BJ (cell line): ENCODE measurements at regions not wholly inside any gene's neighbourhood (a gene's known extent, or its start where the extent isn't known, plus 50 kb on each side); places are given as distances from the start of the nearest gene placed in this dataset.
"Not testable (repeated sequence)": the region's sequence is repeated elsewhere in the genome, so short reads cannot be mapped to it uniquely, and the experiment has no call there.

ENCODE experiments used
- CTCF ChIA-PET: fragments of 350-600 bp; formaldehyde crosslinking; extraction: SDS; loops from one replicate; lab custom pipeline; 2021; ENCODE audit warnings: antibody characterized with exemption, inconsistent platforms; lab: Yijun Ruan, JAX
- POLR2A ChIA-PET: fragments of 300-600 bp; sonication (Branson Sonifier 250); formaldehyde crosslinking; extraction: SDS; loops from one replicate; lab custom pipeline; 2021; ENCODE audit warnings: antibody characterized with exemption; lab: Charles Lee
- DNase-seq: peaks from one replicate; pipeline ENCODE4 v3.0.0-alpha.2; 2011; ENCODE audit warnings: low read depth
- H3K27me3 ChIP-seq: 2 replicates; pipeline ENCODE4 v1.6.0; 2011; ENCODE audit warnings: low read length; ENCODE audit not compliant: control insufficient read depth, insufficient read depth
- H3K36me3 ChIP-seq: 2 replicates; pipeline ENCODE4 v1.5.1; 2011; ENCODE audit warnings: low read length; ENCODE audit not compliant: control insufficient read depth, insufficient read depth
- H3K4me3 ChIP-seq: 2 replicates; pipeline ENCODE4 v1.5.1; 2011; ENCODE audit warnings: low read depth, mild to moderate bottlenecking, control low read depth, low read length
- CTCF ChIP-seq: IDR thresholded peaks from 2 replicates; pipeline ENCODE4 v1.5.1; 2011; ENCODE audit warnings: low read depth, mild to moderate bottlenecking, control low read depth, inconsistent platforms, low read length, moderate library complexity; ENCODE audit not compliant: insufficient read depth

- DNase-seq: no peak
- Histone ChIP-seq H3K27me3 (no peaks in the 10 kb centered on the region), H3K4me3 (no peak overlapping the region), H3K36me3 (no peaks in the 10 kb centered on the region)
- POLR2A ChIA-PET: no interaction called here
- no peak for TF ChIP-seq CTCF
- CTCF ChIA-PET: no interaction called here
Observed at GRCh38 chr1:213448776-213449175, 397.7 kb downstream of the RPS6KC1 start.

GRCh38 chr1:213452501-213452900 lies 401.5 kb downstream of the RPS6KC1 start:
- ChIA-PET POLR2A (no interaction called here), CTCF (no interaction called here)
- Histone ChIP-seq H3K27me3 (no peaks in the 10 kb centered on the region), H3K36me3 (no peaks in the 10 kb centered on the region), H3K4me3 (no peak overlapping the region)
- TF ChIP-seq CTCF: no peak
- DNase-seq: no peak

- CTCF ChIA-PET: no interaction called here
- no peak for TF ChIP-seq CTCF
Observed at GRCh38 chr1:213457186-213457585, 406.1 kb downstream of the RPS6KC1 start.

GRCh38 chr1:213457733-213458132 lies 406.7 kb downstream of the RPS6KC1 start:
- DNase-seq: peak; percentile 5
- Histone ChIP-seq H3K36me3 (no peaks in the 10 kb centered on the region), H3K4me3 (no peak overlapping the region), H3K27me3 (no peaks in the 10 kb centered on the region)
- no peak for TF ChIP-seq CTCF
- POLR2A ChIA-PET: no interaction called here
- CTCF ChIA-PET: no interaction called here

More at GRCh38 chr1:213457186-213457585, 406.1 kb downstream of the RPS6KC1 start:
- no peak for DNase-seq
- no peak overlapping the region for H3K4me3 ChIP-seq
- no peaks in the 10 kb centered on the region for H3K27me3 ChIP-seq
- POLR2A ChIA-PET: no interaction called here
- H3K36me3 ChIP-seq: no peaks in the 10 kb centered on the region

GRCh38 chr1:213462374-213462773 lies 411.3 kb downstream of the RPS6KC1 start:
- POLR2A ChIA-PET, H3K36me3 ChIP-seq, H3K27me3 ChIP-seq, DNase-seq, CTCF ChIA-PET, H3K4me3 ChIP-seq: not testable (repeated sequence)

GRCh38 chr1:213464786-213465460 lies 413.9 kb downstream of the RPS6KC1 start:
- ChIA-PET POLR2A (no interaction called here), CTCF (no interaction called here)
- no peak overlapping the region for H3K4me3 ChIP-seq
- H3K36me3 ChIP-seq: no peaks in the 10 kb centered on the region
- no peaks in the 10 kb centered on the region for H3K27me3 ChIP-seq
- no peak for TF ChIP-seq CTCF
- no peak for DNase-seq
